DOHH2 (cell line): ENCODE measurements at regions not wholly inside any gene's neighbourhood (a gene's known extent, or its start where the extent isn't known, plus 50 kb on each side); places are given as distances from the start of the nearest gene placed in this dataset.

Source experiments
- EZH2phosphoT487 ChIP-seq: fragments of 200-600 bp; sonication (generic); IDR thresholded peaks from 2 replicates; pipeline ENCODE4 v1.6.1; 2017; ENCODE audit warnings: borderline replicate concordance, mild to moderate bottlenecking, antibody characterized with exemption, low read length, moderate library complexity, mixed read lengths
- TF ChIP-seq, protein P1 (sequence below): fragments of 200-600 bp; sonication (generic); IDR thresholded peaks from one replicate; pipeline ENCODE4 v1.5.1; 2014; ENCODE audit warnings: antibody characterized with exemption, mild to moderate bottlenecking, low read depth, low read length; ENCODE audit not compliant: poor library complexity, severe bottlenecking

DNA sequence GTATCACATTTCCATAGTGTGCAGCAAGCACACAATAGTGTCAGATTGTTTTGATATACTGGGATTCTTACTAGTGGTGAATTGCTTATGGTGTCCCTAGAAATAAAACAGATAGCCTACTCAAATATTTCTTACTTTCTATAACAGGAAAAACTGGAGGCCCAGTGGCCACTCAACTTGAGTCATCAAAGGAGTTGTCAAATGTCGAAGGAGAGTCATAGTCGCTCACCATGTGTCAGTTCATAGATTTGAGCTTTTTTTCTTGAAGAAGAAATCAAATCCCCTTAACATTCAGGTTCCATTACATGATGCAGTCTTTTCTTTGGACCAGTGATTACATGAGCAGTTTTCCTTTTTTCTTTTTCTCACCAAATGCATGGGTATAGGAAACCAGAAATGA, 1271.0 kb downstream of the RAPGEF2 start:
- no peak for TF ChIP-seq EZH2phosphoT487
- TF ChIP-seq, protein P1, sequence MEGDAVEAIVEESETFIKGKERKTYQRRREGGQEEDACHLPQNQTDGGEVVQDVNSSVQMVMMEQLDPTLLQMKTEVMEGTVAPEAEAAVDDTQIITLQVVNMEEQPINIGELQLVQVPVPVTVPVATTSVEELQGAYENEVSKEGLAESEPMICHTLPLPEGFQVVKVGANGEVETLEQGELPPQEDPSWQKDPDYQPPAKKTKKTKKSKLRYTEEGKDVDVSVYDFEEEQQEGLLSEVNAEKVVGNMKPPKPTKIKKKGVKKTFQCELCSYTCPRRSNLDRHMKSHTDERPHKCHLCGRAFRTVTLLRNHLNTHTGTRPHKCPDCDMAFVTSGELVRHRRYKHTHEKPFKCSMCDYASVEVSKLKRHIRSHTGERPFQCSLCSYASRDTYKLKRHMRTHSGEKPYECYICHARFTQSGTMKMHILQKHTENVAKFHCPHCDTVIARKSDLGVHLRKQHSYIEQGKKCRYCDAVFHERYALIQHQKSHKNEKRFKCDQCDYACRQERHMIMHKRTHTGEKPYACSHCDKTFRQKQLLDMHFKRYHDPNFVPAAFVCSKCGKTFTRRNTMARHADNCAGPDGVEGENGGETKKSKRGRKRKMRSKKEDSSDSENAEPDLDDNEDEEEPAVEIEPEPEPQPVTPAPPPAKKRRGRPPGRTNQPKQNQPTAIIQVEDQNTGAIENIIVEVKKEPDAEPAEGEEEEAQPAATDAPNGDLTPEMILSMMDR, result no peak
